IPS-NIHi7 (cell line): ENCODE measurements at regions not wholly inside any gene's neighbourhood (a gene's known extent, or its start where the extent isn't known, plus 50 kb on each side); places are given as distances from the start of the nearest gene placed in this dataset.

Source experiments
- DNase-seq: peaks from one replicate; pipeline ENCODE4 v3.0.0; 2012; ENCODE audit warnings: mixed read lengths; ENCODE audit errors: extremely low spot score

DNA sequence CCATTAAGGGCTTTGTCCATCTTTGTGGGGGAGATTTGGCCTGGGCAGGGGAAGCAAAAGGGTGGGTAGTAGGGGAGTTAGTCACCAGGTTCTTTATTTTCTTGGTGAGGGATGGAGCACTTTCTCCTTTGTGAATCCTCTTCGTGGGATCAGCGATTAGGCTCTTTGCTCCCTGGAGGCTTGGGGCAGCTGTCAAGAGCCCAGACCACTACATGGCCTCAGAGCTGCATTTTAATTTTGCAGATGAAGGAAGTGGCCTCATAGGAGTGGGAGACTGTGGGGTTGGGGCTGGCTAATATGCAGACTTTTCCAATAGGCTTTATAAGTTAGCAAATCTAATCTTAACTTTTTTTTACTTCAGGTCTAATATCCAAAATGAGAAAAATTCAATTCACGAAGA, 168.1 kb upstream of the DEFB112 start:
- no peak for DNase-seq

DNA sequence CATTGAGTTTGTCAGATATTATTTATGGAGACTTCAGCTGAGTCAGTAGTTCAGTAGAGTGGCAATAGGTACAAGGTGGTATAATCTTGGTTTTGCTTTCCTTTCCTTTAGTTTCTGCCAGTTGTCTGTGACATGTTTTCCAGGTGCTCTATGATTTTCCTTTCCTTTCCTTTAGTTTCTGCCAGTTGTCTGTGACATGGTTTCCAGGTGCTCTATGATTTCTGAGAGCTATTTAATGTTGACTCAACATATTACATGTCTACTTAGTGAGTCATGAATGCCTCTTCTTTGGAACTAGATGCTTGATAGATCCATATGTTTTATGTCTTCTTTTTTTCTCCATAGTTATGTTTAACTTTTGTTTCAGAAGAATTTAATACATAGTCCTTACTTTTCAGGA, 186.4 kb upstream of the DEFB112 start:
- DNase-seq = no peak

DNA sequence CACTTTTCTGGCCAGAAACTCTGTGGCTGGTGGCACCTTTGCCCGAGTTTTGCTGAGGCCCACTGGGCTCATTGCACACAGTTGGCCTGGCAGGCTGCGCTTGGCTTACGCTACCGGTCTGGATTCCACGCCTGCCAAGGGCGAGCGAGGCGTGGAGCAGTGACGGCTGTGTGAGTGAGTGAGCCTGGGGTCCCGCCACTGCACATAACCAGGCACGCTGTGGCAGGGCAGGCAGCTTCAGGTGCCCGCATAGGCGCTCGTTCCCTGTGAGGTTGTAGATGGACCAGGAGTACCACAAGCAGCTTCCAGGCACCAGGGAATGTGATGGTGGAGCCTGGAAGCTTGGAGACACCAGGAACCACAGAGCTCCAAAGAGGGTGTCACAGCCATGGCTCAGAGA, 190.1 kb upstream of the DEFB112 start:
- no peak for DNase-seq

DNA sequence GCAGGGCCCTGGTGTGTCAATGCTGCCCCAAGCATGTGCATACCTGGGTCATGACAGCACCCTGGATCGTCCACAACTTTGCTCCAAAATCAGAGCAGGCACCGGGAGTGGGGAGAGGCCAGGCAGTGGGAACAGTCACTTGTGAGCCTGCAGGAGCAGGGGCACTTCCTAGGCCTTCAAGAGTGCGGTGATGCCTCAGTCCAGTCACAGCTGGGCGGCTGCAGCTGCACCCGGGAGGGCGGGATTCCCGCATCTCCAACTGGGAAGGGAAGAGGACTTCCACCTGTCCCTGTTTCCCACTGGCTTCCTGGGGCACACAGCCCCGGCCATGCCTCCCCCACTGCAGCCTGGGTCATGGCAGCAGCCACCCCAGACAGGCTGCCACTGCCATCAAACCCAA, 191.3 kb upstream of the DEFB112 start:
- DNase-seq = no peak

DNA sequence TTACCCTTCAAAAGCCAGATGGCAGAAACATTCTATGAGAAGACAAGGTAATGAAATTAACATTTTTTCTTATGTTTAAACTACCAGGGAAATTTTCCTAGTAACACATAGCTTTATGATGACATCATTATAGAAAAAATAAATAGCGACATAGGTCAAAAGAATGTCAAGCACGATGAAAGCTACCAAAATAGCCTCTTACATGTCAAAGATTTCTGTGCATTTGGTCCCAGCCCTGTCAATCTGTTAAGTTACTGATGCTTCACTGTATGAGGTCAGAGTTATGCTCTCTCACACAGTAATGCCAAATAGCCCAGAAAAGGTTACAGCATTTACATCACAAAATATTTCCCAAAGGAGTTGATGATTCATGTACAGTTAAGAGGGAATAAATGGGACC, 199.8 kb upstream of the DEFB112 start:
- DNase-seq = no peak

DNA sequence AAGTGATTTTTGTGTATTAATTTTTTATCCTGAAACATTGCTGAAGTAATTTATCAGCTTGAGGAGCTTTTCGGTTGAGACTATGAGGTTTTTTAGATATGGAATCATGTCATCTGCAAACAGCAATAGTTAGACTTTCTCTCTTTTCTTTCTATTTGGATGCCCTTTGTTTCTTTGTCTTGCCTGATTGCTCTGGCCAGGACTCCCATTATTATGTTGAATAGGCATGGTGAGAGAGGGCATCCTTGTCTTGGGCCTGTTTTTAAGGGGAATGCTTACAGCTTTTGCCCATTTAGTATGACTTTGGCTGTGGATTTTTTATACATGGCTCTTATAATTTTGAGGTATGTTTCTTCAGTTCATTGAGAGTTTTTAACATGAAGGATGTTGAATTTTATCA, 207.6 kb upstream of the DEFB112 start:
- no peak for DNase-seq

DNA sequence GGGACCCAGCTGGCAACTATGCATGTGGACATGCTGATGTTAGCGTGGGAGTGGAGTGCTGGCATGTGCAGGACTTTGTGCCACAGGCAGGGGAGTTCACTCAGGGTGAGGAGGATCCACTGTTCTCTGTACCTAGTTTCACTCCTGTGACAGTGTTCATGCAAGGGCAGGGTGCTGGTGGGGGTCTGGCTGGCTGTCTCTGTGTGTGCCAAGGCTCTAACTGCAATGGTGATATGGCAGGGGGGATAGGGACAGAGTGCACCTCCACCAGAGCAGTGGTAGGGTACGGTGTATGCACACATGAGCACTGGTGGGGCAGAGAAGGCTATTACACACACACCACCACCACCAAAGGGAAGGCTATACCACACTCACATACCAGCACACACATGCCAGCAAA, 210.2 kb upstream of the DEFB112 start:
- no peak for DNase-seq

DNA sequence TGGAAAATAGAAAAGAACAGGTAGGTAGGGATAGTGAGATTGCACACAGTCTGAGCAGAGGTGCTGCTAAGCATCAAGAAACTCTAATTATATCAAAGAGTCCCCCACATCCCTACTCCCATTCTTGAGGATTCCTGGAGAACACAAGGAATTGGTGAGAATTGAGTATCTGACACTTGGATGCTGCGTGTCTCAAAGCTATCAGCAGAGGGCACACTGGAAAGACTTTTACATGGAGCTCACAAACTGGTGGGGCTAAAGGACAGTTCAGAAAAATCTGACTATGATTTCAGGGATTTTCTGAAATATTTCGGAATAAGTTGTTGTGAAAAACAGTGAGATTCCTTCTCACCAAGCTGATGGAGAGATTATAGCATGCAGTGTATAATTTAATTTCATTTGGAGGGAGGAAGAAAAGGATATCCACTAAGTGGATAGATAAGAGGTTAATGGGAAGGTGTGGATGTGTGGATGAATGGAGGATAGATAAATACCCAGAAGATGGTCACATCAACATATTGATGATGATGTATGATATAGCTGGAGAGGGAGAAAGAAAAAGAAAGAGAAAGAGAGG, 215.4 kb upstream of the DEFB112 start:
- peak; percentile 38 for DNase-seq

DNA sequence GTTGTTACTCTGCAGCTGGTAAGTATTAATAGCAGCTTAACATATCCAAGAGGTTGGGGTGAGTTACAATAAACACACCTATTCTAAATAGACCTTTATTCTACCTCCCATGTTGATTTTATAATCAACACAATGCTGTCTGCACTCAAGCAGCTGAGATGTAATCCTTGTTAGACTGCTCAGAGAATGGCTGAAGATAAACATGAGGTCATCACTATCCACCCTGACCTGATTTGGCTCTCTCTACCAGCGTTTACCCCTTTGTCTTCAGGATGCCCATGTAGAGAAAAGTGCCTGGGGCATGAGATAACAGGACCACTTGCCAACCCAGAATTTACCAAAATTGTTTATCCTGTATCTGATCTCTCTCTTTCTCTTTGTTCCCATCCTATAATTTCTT, 220.7 kb upstream of the DEFB112 start:
- no peak for DNase-seq

DNA sequence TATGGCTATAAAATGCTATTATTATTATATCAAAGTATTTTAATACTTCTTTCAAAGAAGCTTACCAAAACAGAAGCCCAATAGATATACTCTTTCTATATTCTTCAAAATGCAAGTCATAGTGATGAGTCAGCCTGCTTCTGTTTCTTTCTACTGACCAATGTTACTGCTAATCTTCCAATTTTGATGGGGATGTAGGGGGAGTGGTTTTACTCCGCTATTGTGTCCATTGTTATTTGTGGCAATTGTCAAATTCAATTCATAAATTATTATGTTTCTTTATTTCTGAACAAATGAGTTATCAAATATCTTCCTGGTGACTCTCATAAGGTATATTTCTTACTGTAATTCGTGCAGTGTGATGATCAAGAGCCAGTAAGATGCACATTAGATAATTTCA, 221.5 kb upstream of the DEFB112 start:
- no peak for DNase-seq

DNA sequence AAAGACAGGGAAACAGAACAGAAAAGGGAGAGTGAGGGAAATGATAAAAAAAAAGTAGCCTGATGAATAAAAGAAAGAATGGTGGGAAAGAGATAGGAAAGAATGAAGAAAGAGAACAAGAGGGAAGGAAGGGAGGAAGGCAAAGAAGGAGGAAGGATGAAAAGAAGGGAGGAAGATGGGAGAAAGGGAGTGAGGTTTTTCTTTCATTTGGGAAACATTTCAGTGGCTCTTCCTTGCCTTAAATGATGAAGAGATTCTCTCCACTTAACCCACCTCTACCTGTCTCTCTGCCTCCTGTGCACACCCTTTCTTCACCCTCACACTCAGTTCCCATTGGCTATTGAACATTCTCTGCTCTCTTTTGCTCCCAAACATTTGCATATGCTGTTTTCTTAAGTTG, 222.1 kb upstream of the DEFB112 start:
- no peak for DNase-seq

DNA sequence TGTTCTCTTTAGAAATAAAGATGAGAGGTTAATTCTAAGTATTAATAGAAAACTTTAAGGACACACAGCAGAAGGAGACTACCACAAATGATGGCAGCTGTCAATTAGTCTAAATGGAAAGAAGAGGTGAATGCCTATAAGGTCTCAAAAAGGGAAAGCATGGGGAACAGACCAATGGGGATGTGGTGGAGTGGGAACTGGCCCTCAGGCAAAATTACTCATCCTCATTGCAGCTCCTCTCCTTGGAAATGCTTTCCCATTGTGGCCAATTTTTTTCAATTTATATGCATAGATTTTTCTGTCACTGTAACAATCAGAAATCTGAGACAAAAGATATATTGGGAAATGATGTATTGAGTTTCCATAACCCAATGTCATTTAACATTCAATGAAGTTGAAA, 222.9 kb upstream of the DEFB112 start:
- DNase-seq = no peak

DNA sequence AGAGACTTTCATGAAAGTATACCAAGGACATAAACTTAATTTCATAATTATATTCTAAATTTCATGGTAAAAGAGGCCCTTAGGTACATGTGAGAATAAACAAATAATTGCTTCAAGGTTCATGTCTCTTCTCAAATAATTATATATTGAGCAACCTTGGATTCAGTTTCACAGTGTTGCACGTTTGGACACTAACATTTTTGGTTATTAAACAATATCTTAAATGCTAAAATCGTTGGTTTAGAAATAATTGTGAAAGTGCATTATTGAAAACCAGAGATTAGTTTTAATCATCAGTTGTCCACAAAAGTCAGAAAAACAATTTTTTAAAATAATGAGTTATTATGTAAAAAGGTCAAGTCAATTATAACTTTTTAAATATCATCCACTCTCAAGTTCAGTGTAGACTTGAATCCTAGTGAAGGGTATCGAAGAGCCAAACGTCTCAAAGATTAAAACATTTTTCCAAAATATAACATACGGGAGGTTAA, 227.1 kb upstream of the DEFB112 start:
- DNase-seq = no peak

DNA sequence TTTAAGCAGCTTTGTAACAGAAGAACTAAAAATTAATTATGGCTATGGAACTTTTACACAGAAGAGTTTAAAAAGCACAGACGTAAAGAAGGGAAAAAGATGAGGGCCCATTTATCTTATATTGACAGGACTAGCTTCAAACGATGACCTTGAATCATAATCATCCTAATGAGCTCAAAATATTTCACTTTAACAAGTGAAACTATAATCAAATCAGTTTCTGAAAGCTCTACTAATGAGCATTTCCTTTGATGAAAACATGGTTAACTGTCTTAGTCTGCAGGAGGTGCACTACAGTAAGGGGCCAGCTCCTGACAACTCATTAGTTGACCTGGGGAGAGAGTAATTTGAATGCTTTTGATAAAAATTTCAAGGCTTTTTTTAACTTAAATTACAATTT, 228.0 kb upstream of the DEFB112 start:
- DNase-seq = no peak

DNA sequence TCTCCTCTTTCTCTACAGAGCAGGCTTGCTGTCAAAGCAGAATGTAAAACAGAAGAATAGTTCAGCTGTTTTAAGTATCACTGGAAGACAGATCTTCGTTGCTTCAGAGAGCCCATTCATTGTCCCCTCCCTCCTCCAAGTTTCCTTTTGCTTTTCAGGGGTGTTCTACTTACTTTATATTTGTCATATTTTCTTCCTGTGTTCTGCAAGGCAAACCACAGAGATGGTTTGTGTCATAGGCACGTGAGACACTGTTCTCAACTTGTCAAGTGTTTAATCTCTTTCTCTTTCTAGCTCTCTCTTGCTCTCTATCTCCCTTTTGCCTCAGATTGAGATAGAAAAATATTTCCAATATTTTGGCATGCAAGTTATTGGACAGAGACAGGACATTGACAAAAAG, 228.9 kb upstream of the DEFB112 start:
- no peak for DNase-seq

DNA sequence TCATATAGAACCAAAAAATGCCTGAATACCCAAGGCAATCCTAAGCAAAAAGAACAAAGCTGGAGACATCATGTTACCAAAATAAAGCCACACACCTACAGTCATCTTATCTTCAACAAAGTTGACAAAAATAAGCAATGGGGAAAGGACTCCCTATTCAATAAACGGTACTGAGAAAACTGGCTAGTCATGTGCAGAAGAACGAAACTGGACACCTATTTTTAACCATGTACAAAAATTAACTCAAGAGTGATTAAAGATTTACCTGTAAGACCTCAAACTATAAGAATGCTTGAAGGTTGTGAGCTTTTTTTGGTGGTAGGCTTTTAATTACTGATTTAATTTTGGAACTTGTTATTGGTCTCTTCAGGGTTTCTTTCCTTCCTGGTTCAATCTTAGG, 236.0 kb upstream of the DEFB112 start:
- DNase-seq = no peak

DNA sequence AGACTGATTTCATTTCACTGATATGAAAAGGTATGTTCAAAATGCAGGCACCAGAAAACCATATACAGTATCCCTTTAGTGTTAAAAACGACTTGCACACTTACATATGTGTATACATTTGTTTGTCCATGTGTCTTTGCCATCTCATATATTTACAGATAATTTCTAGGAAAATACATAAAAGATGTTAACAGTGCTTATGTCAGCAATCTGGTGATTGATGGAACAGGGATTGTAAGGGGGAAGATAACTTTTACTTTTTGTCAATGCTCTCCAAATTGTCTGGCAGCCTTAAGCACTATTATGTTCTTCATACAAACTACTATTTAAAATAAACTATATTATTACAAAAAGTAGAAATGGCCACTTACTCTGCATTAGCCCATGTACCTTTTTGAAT, 238.5 kb upstream of the DEFB112 start:
- no peak for DNase-seq

DNA sequence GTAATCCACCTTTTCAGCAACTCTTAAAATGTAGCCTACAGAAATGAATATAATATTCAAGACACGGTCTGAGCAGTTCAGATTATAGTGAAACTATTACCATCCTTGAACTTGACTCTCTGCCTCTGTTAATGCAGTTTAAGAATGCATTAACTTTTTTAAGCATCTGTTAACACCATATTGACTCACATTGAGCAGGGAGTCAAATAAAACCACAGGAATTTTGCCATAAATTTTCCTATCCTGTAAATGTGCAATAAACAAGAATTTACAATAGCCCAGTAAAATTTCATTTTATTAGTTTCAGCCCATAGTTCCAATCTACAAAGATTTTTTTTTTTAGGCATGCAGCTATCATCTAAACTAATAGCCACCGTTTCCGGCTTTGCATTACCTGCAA, 239.2 kb upstream of the DEFB112 start:
- no peak for DNase-seq

DNA sequence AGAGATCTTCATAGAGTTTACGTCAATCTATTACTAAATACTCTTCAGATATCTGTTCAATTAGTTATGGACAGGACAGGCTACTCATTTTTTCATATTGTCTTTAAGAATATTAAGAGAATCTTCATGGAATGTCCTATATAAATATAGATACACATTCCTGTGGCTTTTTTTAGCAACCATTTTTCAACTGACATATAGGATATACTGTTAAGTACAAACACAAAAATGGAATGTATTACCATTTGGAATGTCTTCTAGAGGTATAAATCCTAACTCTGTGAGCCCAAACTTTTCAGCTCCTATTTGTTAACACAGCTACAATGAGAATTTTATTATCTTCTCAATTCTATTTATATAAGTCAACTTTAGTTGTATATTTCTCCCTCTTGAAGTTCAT, 239.6 kb upstream of the DEFB112 start:
- no peak for DNase-seq

DNA sequence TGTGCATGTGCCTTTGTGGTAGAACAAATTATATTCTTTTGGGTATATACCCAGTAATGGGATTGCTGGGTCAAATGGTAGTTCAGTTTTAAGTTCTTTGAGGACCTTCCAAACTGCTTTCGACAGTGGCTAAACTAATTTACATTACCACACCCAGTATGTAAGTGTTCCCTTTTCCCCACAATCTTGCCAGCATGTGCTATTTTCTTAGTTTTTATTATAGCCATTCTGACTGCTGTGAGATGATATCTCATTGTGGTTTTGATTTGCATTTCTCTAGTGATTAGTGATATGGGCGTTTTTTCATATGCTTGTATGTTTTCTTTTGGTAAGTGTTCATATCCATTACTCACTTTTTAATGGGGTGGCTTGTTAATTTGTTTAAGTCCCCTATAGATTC, 251.6 kb upstream of the DEFB112 start:
- no peak for DNase-seq

DNA sequence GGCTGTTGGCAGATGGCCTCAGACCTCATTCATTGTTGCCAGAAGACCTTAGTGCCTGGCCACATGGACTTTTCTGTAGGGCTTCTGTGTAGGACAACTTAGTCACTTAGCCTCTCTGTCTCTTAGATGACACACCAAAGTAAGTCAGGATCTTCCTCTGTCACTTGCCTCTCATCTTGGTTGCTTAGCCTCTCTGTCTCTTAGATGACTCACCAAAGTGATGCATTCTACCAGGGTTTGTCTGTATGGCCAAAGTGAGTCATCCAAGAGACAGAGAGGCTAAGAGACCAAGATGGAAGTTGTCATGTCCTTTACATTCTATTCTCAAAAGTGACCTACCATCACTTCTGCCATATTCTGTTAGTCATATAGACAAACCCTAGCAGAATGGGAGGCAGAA, 255.9 kb upstream of the DEFB112 start:
- DNase-seq = peak; percentile 12

DNA sequence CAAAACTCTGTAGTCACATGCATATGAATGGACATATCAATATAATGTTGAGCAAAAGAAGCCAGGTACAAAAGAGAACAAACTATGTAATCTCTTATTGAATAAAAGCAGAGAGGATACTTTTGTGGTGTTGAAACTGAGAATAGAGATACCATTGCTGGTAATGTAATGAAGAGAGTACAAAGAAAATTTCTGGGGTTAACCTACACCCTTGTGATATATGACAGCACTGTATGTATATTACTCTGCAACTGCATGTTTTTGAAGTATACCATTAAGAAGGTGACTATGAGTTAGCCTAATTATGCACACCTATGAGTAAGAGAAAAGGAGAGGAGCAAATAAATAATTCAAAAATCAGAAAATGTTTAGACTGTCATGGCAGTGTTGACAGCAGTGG, 268.8 kb upstream of the DEFB112 start:
- DNase-seq = no peak

DNA sequence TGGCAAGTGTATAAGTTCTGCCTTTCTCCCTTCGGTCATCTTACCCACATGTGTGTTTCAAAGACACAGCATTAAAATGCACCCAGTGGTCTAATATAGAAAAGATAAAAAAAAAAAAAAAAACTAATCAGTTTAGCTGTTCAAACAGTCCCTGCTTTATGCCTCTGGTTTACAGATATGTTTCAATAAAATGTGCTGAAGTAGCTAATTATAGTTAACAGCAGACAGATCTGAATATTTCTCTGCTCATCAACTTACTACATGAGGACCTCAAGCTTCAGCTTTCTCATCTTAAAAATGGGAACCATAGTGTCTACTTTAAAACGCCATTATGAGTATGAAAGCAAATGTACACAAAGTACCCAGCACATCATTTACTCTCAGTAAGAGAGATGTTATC, 280.6 kb upstream of the DEFB112 start:
- DNase-seq = no peak

DNA sequence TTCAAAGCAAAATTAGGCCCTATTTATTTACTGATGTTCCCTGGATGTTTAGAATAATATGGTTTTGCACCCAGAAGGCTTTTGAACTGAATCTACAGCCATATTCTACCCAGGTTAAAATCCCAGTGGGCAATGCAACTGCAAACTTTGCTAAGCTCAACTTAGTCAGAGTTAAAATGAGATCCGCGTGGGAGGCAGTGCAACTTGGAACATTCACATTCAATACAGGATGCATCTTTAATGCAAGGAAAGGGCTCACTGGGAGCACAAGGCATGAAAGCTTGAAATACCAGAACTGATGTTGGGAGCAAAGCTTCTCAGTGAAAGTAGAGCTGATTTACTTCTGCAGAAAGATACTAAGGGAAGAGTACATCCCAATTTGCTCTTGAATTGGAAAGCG, 281.2 kb upstream of the DEFB112 start:
- no peak for DNase-seq

DNA sequence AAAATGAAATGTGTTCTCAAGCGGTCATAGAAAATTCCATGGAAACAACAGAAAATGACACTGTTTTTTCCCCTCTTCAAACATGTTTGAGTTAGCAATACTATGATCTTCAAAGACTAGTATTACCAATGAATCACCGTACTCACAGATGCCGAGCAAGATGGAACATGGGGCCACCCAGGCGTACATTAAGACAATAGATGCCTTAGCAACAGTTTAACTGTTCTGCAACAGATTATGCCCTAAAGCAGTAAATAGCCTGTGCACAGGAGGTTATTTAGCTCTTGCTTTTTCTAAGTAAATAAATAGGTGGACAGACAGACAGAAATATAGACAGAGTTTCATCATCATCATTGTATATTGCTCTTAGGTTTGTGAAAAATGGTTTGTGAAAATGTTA, 284.0 kb upstream of the DEFB112 start:
- DNase-seq = no peak
